OCI-LY7 (cell line): ENCODE measurements at regions not wholly inside any gene's neighbourhood (a gene's known extent, or its start where the extent isn't known, plus 50 kb on each side); places are given as distances from the start of the nearest gene placed in this dataset.

Experiments
- CTCF ChIP-seq: fragments of 200-600 bp; sonication (generic); conservative IDR thresholded peaks from 2 replicates; pipeline ENCODE4 v1.5.1; 2014; ENCODE audit warnings: mild to moderate bottlenecking, antibody characterized with exemption, low read length, moderate library complexity, mixed read lengths
- EZH2phosphoT487 ChIP-seq: fragments of 200-600 bp; sonication (generic); IDR thresholded peaks from 2 replicates; pipeline ENCODE4 v1.6.1; 2018; ENCODE audit warnings: low read depth, borderline replicate concordance, mild to moderate bottlenecking, mixed run types, antibody characterized with exemption, low read length, moderate library complexity, mixed read lengths

- TF ChIP-seq CTCF (no peak), EZH2phosphoT487 (no peak)
These were observed 225.1 kb downstream of the TFCP2L1 start for GRCh38 chr2:121059651-121060649.
